Spleen (tissue), 7 donors: ENCODE measurements at regions not wholly inside any gene's neighbourhood (a gene's known extent, or its start where the extent isn't known, plus 50 kb on each side); places are given as distances from the start of the nearest gene placed in this dataset.

ENCODE experiments used
- CTCF ChIP-seq, 11 experiments: fragments of 200-600 bp in 7 of 11; fragments of 450-650 bp in 4 of 11; sonication (generic) in 4 of 11; IDR thresholded peaks in 8 of 11; conservative IDR thresholded peaks in 3 of 11; 1 replicate in 7 of 11; 2 replicates in 4 of 11; pipeline versions ENCODE4 v1.4.0 to v1.8.0; 2016 to 2021; ENCODE audit warnings: antibody characterized with exemption in 11 of 11, inconsistent platforms in 4 of 11, mild to moderate bottlenecking in 1 of 11
- POLR2A ChIP-seq, 3 donors: fragments of 450-650 bp; IDR thresholded peaks; one replicate each; pipeline ENCODE4 v1.5.1; 2017; ENCODE audit warnings: antibody characterized with exemption in 3 of 3, mild to moderate bottlenecking in 1 of 3
- donor health status: DM: no; HTN: no; CAD: no; lungs with moderate emphysema.
- donor health status: DM: no; HTN: no; CAD: no.
- donor health status: DM: no; HTN: no; CAD: no.

- TF ChIP-seq CTCF (IDR thresholded peaks at IDR 0.05 in 8 of 11, conservative IDR thresholded peaks at IDR 0.05 in 3 of 11), result no peak
- no peak for TF ChIP-seq POLR2A (IDR thresholded peaks at IDR 0.05)
Measured at GRCh38 chr14:94932589-94932988, 162.7 kb upstream of the GSC start.
